ENCODE measurements at regions not wholly inside any gene's neighbourhood (a gene's known extent, or its start where the extent isn't known, plus 50 kb on each side); places are given as distances from the start of the nearest gene placed in this dataset.
"Not testable (repeated sequence)": the region's sequence is repeated elsewhere in the genome, so short reads cannot be mapped to it uniquely, and the experiment has no call there.

DNA sequence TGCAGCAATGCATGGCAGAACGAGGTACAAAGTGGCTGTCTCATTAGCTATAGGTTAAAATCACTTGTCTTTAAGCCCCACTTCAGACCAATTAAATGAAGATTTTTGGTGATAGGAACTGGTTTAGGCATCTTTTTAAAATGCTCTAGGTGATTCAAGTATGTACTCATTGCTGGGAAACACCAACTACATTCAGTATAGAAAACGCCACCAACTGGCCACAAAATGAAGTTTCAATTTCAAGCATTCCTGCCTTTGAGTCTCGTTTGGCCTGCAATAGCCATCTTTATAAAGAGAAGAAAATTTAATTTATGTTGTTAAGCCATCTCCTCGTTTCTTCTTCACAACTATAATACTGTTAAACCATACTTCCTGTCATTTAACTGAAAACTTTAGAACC lies 587.9 kb downstream of the GBE1 start:
- no peak for DNase-seq

DNA sequence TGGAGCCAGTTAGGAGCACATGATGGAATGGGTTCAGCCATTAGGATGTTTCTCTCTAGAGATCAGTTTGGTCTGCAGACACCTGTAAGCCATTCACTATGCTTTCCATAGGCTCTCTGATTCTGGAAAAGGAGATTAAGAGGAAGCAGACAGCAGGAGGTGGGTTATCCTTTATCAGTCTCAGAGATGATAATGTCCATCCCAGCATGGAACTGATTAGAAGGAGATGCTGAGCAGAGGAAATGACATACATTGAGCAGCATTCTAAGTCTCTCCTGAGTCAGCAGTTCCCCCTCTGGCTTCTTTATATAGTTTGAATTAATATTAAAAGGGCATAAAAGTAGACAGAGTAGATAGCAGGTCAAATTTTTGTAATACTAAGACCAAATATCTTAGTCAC lies 591.1 kb downstream of the GBE1 start:
- no peak for DNase-seq

DNA sequence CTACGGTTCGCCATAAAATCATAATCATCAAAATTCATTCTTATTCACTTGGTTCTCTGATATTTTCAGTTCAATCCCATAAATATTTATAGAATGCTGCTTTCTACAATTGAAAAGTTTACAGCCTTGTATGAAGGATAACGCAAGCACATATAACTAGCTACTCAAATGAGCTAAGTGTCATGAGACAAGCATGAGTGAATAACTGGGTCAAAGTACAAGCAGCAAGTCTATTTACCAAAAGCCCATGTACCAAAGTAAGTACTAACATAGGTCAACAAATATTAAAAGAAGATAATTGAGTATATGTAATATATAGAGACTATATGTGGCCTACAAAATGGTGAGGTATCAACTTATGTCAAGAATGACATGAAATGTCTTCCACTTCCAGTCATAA lies 596.6 kb downstream of the GBE1 start:
- no peak for DNase-seq

DNA sequence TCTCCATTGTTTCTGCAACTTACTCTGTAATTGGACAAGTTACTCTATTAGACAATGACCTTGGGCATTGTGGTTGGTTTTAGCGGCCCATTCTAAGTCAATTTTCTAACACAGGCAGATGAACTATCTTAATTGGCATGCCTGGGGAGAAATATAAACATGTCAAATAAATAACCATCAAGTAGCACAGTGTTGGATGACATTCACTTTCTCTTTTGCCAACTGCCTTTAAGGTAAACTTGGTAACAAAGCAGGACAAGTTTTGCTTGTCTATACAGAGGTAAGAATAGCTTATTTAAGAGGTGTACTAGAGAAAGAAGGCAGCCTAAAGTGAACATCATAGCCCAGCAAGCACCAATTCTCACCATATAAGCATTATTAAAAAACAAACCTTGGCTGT lies 599.6 kb downstream of the GBE1 start:
- no peak for DNase-seq

- DNase-seq, result no peak
Measured at GRCh38 chr3:81161100-81161499, 600.3 kb downstream of the GBE1 start.

DNA sequence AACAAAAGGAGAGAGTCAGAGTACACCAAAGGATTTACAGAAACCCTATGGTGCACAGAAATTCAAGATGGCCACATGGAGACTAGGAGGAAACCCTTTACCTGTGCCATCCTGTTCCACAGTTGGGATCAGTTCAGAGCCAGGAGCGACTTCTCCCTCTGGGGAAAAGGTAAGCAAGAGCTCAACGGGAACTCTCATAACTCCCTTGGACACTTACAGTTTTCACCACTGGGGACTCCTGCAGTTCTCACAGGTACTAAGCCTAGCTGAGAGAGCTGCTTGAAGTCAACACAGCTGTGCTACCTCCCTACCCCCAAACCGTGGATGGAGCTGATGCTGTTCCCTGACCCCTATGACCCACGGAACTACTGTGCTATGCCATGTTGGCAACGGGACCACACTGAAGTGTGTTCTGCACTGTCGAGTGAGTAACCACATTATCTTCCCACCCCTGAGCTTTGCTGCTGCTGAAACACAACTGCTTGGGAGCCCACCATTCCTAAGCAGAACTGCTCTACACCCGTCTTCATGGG lies 606.8 kb downstream of the GBE1 start:
- no peak for DNase-seq

DNA sequence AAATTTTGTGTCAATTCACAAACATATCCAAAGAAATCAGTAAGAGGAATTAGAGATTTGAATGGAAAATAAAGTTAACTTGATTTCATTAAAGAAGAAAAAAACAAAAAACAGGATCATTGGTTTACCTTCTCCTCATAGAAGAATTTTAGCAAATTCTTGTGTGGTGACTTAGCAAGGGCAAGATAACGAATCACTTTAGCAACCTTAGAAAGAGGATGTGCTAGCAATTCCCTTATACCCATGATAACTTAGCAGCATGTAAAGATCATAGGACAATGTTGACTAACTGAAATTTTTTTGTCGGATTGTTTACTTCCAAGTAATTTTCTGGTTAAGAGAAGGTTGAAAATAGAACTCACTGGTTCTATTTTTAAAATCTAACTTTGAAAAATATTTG lies 609.3 kb downstream of the GBE1 start:
- DNase-seq, result no peak

DNA sequence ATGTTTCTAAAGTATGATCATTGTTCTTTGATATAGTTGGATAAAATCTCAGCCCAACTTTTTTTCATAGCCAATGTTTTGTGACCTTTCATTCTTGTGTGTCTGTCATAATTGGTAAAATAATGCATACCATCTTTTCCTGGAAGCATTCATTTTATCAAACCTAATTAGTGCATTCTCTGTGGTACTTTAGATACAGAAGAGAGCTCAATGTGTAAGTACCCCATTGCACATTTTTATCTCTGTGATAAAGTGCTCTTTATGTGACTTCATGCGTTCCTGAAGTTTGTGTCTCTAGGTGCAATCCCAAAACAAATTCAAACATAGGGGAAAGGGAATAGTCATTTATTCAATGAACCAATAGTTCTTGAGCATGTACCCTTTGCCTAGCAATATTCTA lies 628.5 kb downstream of the GBE1 start:
- DNase-seq, result no peak

GRCh38 chr3:81105789-81106488 lies 655.5 kb downstream of the GBE1 start:
- DNase-seq, result no peak

- DNase-seq, result no peak
Measured at GRCh38 chr3:81105206-81105605, 656.2 kb downstream of the GBE1 start.

DNA sequence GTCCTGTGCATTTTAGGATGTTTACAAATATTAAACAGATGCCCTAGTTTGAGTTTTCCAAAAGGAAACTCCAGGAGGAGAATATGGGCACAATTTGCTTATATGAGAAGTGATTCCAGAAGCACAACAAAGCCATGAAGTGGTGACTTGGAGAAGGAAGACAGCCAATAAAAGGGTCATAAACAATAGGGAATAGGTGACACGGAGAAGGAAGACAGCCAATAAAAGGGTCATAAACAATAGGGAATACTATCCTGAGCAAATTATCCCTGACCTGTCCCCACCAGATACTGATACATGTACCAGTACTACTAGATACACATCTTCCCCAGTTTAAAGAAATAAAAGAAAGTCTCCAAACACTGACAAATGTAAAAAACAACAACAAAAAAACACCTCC lies 663.6 kb downstream of the GBE1 start:
- no peak for DNase-seq

DNA sequence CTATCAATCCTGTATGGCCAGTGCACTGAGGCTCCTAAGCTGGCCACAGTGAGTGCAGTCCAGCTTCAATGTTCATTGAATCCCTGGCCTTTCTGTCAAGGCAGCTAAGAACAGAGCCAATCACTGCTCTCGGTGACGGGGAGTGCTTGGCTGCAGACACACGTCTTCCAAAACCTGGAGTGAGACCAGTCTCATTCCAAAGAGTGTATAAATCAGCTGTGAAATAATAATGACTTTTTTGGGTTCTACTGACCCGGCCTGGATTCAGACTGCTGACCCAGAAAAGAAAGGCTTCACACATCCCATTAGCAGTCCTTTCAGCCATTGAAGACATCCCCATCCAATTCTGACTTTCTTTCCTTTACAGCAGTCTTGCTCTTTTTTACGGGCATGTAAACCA lies 665.5 kb downstream of the GBE1 start:
- DNase-seq, result no peak

- no peak for DNase-seq
Measured at GRCh38 chr3:81094986-81095385, 666.5 kb downstream of the GBE1 start.

GRCh38 chr3:81087607-81088006 lies 673.8 kb downstream of the GBE1 start:
- DNase-seq, result no peak

- no peak for DNase-seq
Measured at GRCh38 chr3:81086348-81086747, 675.1 kb downstream of the GBE1 start.

DNA sequence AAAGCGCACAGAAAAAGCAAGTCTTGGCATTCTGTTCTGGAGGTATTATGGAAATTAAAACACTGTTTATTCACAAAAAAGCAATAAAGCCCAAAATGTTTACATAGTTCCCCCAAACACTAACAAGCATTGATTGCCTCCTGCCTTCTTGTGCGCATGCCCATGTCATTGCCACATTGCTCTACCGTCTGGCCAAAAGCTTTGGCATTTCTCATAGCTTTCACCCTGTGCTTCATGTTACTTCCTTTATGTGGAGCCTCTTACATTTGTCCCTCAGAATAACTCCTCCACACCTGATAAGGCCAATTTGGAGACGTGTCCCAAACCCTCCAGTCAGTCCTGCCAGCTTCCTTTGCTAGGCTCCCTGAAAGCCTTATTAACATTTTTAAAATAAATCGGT lies 680.8 kb downstream of the GBE1 start:
- DNase-seq, result no peak

DNA sequence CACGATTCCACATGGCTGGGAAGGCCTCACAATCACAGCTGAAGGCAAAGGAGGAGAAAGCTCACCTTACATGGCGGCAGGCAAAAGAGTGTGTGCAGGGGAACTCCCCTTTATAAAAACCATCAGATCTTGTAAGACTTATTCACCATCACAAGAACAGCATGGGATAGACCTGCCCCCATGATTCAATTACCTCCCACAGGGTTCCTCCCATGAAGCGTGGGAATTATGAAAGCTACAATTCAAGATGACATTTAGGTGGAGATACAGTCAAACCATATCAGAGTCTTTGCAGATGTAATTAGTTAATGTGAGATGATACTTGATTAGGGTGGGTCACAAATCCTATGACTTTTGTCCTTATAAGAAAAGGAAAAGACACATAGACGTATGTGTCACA lies 688.9 kb downstream of the GBE1 start:
- no peak for DNase-seq

DNA sequence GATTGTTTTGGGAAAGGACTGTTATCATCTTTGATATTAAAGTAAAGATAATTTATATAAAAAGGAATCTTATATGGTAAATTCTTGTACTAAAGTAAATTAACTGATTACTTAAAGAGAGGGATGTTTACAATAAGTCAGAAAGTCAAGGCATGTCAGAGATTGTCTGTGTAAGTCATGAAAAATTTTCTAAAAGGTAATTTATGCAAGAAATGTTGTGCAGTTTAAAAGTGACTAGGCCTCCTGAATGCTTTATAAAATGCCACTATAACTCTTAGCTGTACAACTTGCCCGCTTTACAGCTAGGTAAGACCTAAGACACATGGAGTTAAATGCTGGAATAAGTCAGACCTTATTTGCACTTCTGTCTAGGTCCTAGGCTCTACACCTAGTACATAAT lies 692.9 kb downstream of the GBE1 start:
- DNase-seq, result no peak

DNA sequence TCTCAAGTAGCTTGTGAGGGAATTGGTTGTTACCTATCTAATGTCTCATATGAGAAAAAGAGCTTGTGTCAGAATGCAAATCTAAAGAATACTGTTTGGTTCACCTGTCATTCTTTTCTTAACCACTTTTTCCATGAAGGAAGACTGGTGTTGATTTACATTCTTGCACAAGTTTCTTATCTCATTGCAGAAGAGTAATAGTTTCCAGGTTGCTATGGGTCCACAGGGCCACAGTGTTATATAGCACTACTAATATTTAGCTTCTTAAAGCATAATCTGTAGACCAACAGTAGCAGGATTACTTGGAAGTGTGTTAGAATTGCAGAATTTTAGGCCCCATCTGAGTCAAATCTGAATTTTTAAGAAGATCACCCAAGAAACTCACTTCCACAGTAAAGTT lies 697.5 kb downstream of the GBE1 start:
- DNase-seq, result no peak

DNA sequence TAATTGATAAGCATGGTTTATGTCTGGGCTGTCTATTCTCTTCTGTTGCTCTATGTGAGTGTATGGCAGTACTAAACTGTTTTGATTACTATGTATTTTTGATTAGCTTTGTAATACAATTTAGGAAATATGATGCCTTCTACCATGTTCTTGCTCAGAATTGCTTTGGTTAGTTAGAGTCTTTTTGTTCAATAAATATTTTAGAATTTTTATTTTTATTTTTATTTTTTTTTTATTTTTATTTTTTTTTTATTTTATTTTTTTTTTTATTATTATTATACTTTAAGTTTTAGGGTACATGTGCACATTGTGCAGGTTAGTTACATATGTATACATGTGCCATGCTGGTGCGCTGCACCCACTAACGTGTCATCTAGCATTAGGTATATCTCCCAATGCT lies 710.3 kb downstream of the GBE1 start:
- DNase-seq, result not testable (repeated sequence)

- no peak for DNase-seq
Measured at GRCh38 chr3:81048058-81048665, 713.3 kb downstream of the GBE1 start.

DNA sequence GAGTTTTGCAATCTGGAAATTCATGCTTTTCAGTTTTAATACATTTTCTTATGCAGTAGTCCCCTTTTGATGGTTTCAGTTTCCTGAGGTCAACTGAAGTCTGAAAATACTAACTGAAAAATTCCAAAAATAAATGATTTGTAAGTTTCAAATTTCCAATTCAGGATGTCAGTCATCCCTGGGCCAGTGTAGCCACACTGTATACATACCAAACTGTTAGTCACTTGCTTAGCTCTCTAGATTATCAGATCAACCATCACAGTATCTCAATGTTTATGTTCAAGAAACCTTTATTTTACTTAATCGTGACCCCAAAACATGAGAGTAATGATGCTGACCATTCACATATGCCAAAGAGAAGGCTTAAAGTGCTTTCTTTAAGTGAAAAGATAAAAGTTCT lies 715.5 kb downstream of the GBE1 start:
- DNase-seq, result no peak

GRCh38 chr3:81045246-81045645 lies 716.2 kb downstream of the GBE1 start:
- no peak for DNase-seq

DNA sequence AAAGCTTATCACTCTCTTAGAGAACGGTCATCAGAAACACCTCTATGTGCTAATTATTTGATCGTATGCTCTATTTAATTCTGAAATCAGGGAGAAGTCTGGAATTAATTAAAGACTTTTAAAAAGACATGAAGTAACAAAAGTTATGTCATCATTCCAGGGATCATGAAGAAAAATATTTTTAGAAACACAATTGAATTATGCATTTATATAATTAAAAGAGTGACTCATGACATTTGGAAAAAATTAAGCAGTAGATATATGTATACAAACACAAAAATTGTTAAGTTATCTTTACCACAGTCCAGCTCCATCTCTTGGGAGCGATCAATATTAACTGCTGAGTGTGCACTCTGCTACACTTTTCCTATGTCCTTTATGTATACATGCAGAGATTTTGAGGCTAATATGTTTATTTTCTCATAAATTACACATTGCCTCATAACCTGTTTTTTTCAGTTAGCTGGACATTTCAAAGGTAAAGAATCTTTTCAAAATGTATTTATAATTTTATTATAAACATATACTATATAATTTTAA lies 717.7 kb downstream of the GBE1 start:
- no peak for DNase-seq

DNA sequence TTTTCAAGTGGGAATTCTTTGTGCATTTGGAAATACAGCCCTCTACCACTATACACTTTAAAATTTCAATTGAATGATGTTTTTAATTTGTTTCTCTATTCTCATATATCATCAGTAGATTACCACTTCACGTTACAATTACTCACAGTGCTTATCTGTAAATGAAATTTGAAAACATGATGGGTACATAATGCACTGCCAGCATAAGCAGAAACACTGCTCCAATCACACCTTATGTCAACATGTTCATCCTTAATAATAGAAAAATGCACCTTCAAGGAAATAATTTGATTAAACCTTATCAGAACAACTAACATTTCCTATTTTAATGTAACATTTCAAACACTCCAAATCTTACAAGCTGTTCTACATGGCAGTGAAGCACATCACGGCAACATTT lies 718.4 kb downstream of the GBE1 start:
- DNase-seq, result no peak

Measured in cerebellar nuclear complex (tissue), 1 donor.